ENCODE measurements at regions not wholly inside any gene's neighbourhood (a gene's known extent, or its start where the extent isn't known, plus 50 kb on each side); places are given as distances from the start of the nearest gene placed in this dataset.

GRCh38 chr14:71628433-71628832 is 303.8 kb upstream of the RGS6 start:
- Histone ChIP-seq H3K79me2 (ENCODE audit: control insufficient read depth, insufficient read depth, low read length) (no peaks in the 10 kb centered on the region), H3K4me3 (replicated peaks in 1 of 3; ENCODE audit: insufficient read depth in 1 of 3, low read depth in 1 of 3, low read length in 3 of 3) (no peak overlapping the region), H3K27ac (ENCODE audit: insufficient read depth, low read depth, low read length) (no peak overlapping the region), H3K36me3 (ENCODE audit: control insufficient read depth in 2 of 2, extremely low read depth in 1 of 2, insufficient read depth in 2 of 2, low read length in 2 of 2) (peaks cover 0 to 2% of the 10 kb centered on the region in 2 experiments), H4K20me1 (replicated peaks; ENCODE audit: control insufficient read depth, extremely low read depth, insufficient read depth, low read length) (no peaks in the 10 kb centered on the region), H3K4me2 (ENCODE audit: insufficient read depth, low read length) (no peak overlapping the region), H3K9ac (replicated peaks; ENCODE audit: extremely low read depth, insufficient read depth, low read length) (no peak overlapping the region), H3K4me1 (ENCODE audit: control insufficient read depth, extremely low read depth, insufficient read depth, low read length) (peaks cover 12% of the 10 kb centered on the region), H2AFZ (ENCODE audit: low read depth, low read length) (no peak overlapping the region), H3K9me3 (replicated peaks; ENCODE audit: control insufficient read depth, insufficient read depth, low read length) (no peaks in the 10 kb centered on the region), H3K9me1 (replicated peaks; ENCODE audit: control insufficient read depth, extremely low read depth, insufficient read depth, low read length) (no peaks in the 10 kb centered on the region), H3K27me3 (ENCODE audit: control insufficient read depth in 2 of 2, insufficient read depth in 2 of 2, low read length in 2 of 2) (no peaks in the 10 kb centered on the region)
- intact Hi-C loops (cut with micrococcal nuclease) = no loop called here
- POLR2A ChIA-PET = no interaction called here
- CTCF ChIA-PET = no interaction called here
- dilution Hi-C loops (cut with MboI; ENCODE audit: extremely low pct_ligation_motif_present, low sequenced_read_pairs) = no loop called here
- FAIRE-seq = no peak
- DNase-seq (ENCODE audit: low read depth, low spot score) = no peak
- BruUV-seq (replicated peaks) = no TSS peak
- no peak for TF ChIP-seq MYC (IDR thresholded peaks at IDR 0.05; ENCODE audit: low read depth, low read length)

GRCh38 chr14:71629250-71629649 is 303.0 kb upstream of the RGS6 start:
- intact Hi-C loops (cut with micrococcal nuclease) (no loop called here), dilution Hi-C loops (cut with MboI; ENCODE audit: extremely low pct_ligation_motif_present, low sequenced_read_pairs) (no loop called here)
- H3K27me3 ChIP-seq (ENCODE audit: control insufficient read depth in 2 of 2, insufficient read depth in 2 of 2, low read length in 2 of 2) = no peaks in the 10 kb centered on the region
- H3K9me1 ChIP-seq (replicated peaks; ENCODE audit: control insufficient read depth, extremely low read depth, insufficient read depth, low read length) = no peaks in the 10 kb centered on the region
- H2AFZ ChIP-seq (ENCODE audit: low read depth, low read length) = no peak overlapping the region
- no peaks in the 10 kb centered on the region for H3K9me3 ChIP-seq (replicated peaks; ENCODE audit: control insufficient read depth, insufficient read depth, low read length)
- H3K9ac ChIP-seq (replicated peaks; ENCODE audit: extremely low read depth, insufficient read depth, low read length) = no peak overlapping the region
- H3K36me3 ChIP-seq (ENCODE audit: control insufficient read depth in 2 of 2, extremely low read depth in 1 of 2, insufficient read depth in 2 of 2, low read length in 2 of 2) = no peaks in the 10 kb centered on the region
- no peak overlapping the region for H3K27ac ChIP-seq (ENCODE audit: insufficient read depth, low read depth, low read length)
- no peak overlapping the region for H3K4me3 ChIP-seq (replicated peaks in 1 of 3; ENCODE audit: insufficient read depth in 1 of 3, low read depth in 1 of 3, low read length in 3 of 3)
- ChIA-PET POLR2A (no interaction called here), CTCF (interaction anchor here (1.0 to 1.3 kb wide), 2 partner anchors 9 to 30 kb away, joined by 3 to 4 read pairs; no protein-coding TSS in a partner anchor)
- FAIRE-seq (no peak), DNase-seq (ENCODE audit: low read depth, low spot score) (no peak)
- H4K20me1 ChIP-seq (replicated peaks; ENCODE audit: control insufficient read depth, extremely low read depth, insufficient read depth, low read length) = no peaks in the 10 kb centered on the region
- no peak overlapping the region for H3K4me2 ChIP-seq (ENCODE audit: insufficient read depth, low read length)
- no peak for TF ChIP-seq FOS (IDR thresholded peaks at IDR 0.05; ENCODE audit: borderline replicate concordance, insufficient read depth, low read length)
- TF ChIP-seq MYC (IDR thresholded peaks at IDR 0.05; ENCODE audit: low read depth, low read length) = no peak
- TF ChIP-seq MAX (IDR thresholded peaks at IDR 0.05; ENCODE audit: insufficient read depth, insufficient read length) = no peak
- TF ChIP-seq POLR2AphosphoS5 (IDR thresholded peaks at IDR 0.05; ENCODE audit: insufficient read depth, low read depth, low read length) = no peak
- no peak for TF ChIP-seq POLR2A (IDR thresholded peaks at IDR 0.05; ENCODE audit: low read depth, low read length)
- no peak for TF ChIP-seq GATA2 (IDR thresholded peaks at IDR 0.05; ENCODE audit: insufficient read depth, insufficient read length, low read depth, low read length)
- H3K4me1 ChIP-seq (ENCODE audit: control insufficient read depth, extremely low read depth, insufficient read depth, low read length) = peaks cover 12% of the 10 kb centered on the region
- no peaks in the 10 kb centered on the region for H3K79me2 ChIP-seq (ENCODE audit: control insufficient read depth, insufficient read depth, low read length)
- no TSS peak for BruUV-seq (replicated peaks)
